Smooth muscle cell (in vitro differentiated cells): ENCODE measurements at regions not wholly inside any gene's neighbourhood (a gene's known extent, or its start where the extent isn't known, plus 50 kb on each side); places are given as distances from the start of the nearest gene placed in this dataset.

Experiments used
- DNase-seq: peaks from one replicate; lab custom pipeline; 2025; ENCODE audit not compliant: unreplicated experiment; lab: John Stamatoyannopoulos, UW
- H2AFZ ChIP-seq: fragments of 200-600 bp; sonication (generic); 2 replicates; pipeline ENCODE4 v1.6.0; 2016; ENCODE audit warnings: antibody characterized with exemption, low read depth, mild to moderate bottlenecking
- H3F3A ChIP-seq: fragments of 200-600 bp; sonication (generic); 2 replicates; pipeline ENCODE4 v1.6.0; 2017; ENCODE audit warnings: antibody characterized with exemption, low read depth
- H3K27ac ChIP-seq: fragments of 200-600 bp; sonication (generic); 2 replicates; pipeline ENCODE4 v1.5.1; 2016; ENCODE audit warnings: low read depth, mild to moderate bottlenecking
- H3K27me3 ChIP-seq: fragments of 200-600 bp; sonication (generic); 2 replicates; pipeline ENCODE4 v1.6.1; 2016; ENCODE audit warnings: low read depth, mild to moderate bottlenecking
- H3K36me3 ChIP-seq: fragments of 200-600 bp; sonication (generic); 2 replicates; pipeline ENCODE4 v1.5.1; 2016; ENCODE audit warnings: low read depth
- H3K4me1 ChIP-seq: fragments of 200-600 bp; sonication (generic); 2 replicates; pipeline ENCODE4 v1.5.1; 2016; ENCODE audit warnings: low read depth
- H3K4me2 ChIP-seq: fragments of 200-600 bp; sonication (generic); 2 replicates; pipeline ENCODE4 v1.6.0; 2016; ENCODE audit warnings: mild to moderate bottlenecking
- H3K4me3 ChIP-seq: fragments of 200-600 bp; sonication (generic); 2 replicates; pipeline ENCODE4 v1.5.1; 2016; ENCODE audit warnings: mild to moderate bottlenecking
- H3K79me2 ChIP-seq: fragments of 200-600 bp; sonication (generic); 2 replicates; pipeline ENCODE4 v1.6.0; 2016; ENCODE audit warnings: low read depth, mild to moderate bottlenecking
- H3K9ac ChIP-seq: fragments of 200-600 bp; sonication (generic); 2 replicates; pipeline ENCODE4 v1.6.0; 2016; ENCODE audit warnings: low read depth
- H3K9me3 ChIP-seq: fragments of 200-600 bp; sonication (generic); replicated peaks from 2 replicates; pipeline ENCODE4 v1.5.1; 2016; ENCODE audit warnings: low read depth
- H4K20me1 ChIP-seq: fragments of 200-600 bp; sonication (generic); 2 replicates; pipeline ENCODE4 v1.6.0; 2016; ENCODE audit warnings: low read depth
- WGBS: methylation state at CpG from one replicate; pipeline ENCODE4 v1.1.7; 2016; ENCODE audit warnings: low lambda C conversion rate; 5-methylcytosine and 5-hydroxymethylcytosine counted together
- TF ChIP-seq, protein P1 (sequence below): fragments of 200-600 bp; sonication (generic); IDR thresholded peaks from 2 replicates; pipeline ENCODE4 v1.5.1; 2017; ENCODE audit warnings: borderline replicate concordance, mild to moderate bottlenecking, antibody characterized with exemption; ENCODE audit not compliant: insufficient read depth, poor library complexity, severe bottlenecking

DNA sequence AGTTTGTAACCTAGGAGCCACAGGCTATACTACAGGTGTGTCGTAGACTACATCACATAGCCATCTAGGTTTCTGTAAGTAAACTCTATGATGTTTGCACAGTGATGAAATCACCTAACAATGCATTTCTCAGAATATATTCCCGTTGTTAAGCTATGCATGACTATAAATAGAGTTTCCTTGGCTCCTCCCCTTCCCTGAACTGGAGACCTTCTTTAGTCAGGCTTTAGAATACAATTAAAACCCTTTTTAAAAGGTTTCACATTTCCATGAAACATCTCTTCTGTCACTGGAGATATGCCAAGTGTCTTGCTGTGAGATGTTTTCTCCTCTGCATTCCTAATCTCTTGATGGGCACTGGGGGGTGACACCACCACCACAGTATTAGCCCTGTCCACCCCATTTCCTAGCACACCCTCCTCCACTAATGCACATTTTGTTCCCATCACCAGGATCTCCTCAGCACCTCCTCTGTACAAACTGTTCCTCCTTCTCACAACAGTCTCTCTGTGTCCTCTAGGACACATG, 334.6 kb upstream of the CPEB2 start:
- Histone ChIP-seq H3K9ac (no peak overlapping the region), H3K79me2 (no peaks in the 10 kb centered on the region), H4K20me1 (no peaks in the 10 kb centered on the region), H3F3A (no peaks in the 10 kb centered on the region), H3K4me1 (no peaks in the 10 kb centered on the region), H2AFZ (no peak overlapping the region), H3K4me3 (no peak overlapping the region), H3K27ac (no peak overlapping the region), H3K27me3 (no peaks in the 10 kb centered on the region), H3K36me3 (no peaks in the 10 kb centered on the region), H3K9me3 (no peaks in the 10 kb centered on the region), H3K4me2 (no peak overlapping the region)
- WGBS = 78% methylated on average over 2 of the region's 2 CpGs
- TF ChIP-seq, protein P1, sequence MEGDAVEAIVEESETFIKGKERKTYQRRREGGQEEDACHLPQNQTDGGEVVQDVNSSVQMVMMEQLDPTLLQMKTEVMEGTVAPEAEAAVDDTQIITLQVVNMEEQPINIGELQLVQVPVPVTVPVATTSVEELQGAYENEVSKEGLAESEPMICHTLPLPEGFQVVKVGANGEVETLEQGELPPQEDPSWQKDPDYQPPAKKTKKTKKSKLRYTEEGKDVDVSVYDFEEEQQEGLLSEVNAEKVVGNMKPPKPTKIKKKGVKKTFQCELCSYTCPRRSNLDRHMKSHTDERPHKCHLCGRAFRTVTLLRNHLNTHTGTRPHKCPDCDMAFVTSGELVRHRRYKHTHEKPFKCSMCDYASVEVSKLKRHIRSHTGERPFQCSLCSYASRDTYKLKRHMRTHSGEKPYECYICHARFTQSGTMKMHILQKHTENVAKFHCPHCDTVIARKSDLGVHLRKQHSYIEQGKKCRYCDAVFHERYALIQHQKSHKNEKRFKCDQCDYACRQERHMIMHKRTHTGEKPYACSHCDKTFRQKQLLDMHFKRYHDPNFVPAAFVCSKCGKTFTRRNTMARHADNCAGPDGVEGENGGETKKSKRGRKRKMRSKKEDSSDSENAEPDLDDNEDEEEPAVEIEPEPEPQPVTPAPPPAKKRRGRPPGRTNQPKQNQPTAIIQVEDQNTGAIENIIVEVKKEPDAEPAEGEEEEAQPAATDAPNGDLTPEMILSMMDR = no peak
- DNase-seq = no peak

DNA sequence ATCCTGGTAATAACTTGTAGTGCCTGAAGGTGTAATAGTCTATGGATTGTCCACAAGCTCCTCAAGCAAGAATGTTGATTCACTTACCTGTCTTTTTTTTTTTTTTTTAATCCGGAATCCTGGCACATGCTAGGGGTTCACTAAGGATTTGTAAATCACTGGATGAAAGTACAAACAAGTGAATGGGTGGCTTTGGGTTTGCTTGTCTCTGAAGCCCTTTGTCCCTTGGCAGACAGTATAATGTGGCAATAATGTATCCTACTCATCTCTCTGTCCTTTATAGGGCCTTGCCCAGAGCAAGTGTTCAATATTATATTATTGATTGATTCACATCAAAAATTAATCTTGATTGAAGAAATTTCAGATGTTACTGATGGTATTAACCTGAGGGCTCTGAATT, 334.0 kb upstream of the CPEB2 start:
- Histone ChIP-seq H3K4me2 (no peak overlapping the region), H3K9ac (no peak overlapping the region)

DNA sequence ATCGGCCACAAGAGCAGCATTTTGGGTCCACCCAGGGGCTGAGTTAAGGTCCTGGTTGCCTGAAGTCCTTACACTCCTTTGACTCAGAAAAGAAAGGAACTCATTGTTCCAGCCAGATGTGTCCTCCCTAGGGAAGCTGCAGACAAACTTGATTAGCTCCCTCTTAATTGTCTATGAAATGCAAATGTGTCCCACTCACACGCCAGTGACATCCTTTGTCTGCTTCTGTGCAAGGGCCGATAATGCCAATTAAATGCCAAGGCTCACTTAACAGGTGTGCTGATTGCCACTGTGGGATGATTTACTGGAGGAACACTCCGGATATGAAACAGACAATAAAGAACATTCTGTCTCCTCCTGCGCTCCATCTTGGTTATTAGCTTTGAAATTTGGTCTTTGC, 332.9 kb upstream of the CPEB2 start:
- H3K9me3 ChIP-seq = no peaks in the 10 kb centered on the region
- H3K27ac ChIP-seq = no peak overlapping the region
- no peaks in the 10 kb centered on the region for H3F3A ChIP-seq
- no peak for DNase-seq
- H3K9ac ChIP-seq = no peak overlapping the region
- no peaks in the 10 kb centered on the region for H3K79me2 ChIP-seq
- no peak overlapping the region for H3K4me3 ChIP-seq
- H3K27me3 ChIP-seq = no peaks in the 10 kb centered on the region
- WGBS = 90% methylated on average over 5 of the region's 5 CpGs
- H4K20me1 ChIP-seq = no peaks in the 10 kb centered on the region
- H2AFZ ChIP-seq = no peak overlapping the region
- no peaks in the 10 kb centered on the region for H3K36me3 ChIP-seq
- TF ChIP-seq, protein P1 = no peak
- no peak overlapping the region for H3K4me2 ChIP-seq
- no peaks in the 10 kb centered on the region for H3K4me1 ChIP-seq

More for the DNA sequence above, 334.0 kb upstream of the CPEB2 start:
- Histone ChIP-seq H2AFZ (no peak overlapping the region), H3F3A (no peaks in the 10 kb centered on the region), H3K79me2 (no peaks in the 10 kb centered on the region), H3K27me3 (no peaks in the 10 kb centered on the region), H3K4me1 (no peaks in the 10 kb centered on the region), H3K27ac (no peak overlapping the region), H4K20me1 (no peaks in the 10 kb centered on the region), H3K36me3 (no peaks in the 10 kb centered on the region), H3K9me3 (no peaks in the 10 kb centered on the region), H3K4me3 (no peak overlapping the region)
- WGBS = 93% methylated on average over 1 of the region's 1 CpG
- no peak for DNase-seq
- TF ChIP-seq, protein P1 = no peak

DNA sequence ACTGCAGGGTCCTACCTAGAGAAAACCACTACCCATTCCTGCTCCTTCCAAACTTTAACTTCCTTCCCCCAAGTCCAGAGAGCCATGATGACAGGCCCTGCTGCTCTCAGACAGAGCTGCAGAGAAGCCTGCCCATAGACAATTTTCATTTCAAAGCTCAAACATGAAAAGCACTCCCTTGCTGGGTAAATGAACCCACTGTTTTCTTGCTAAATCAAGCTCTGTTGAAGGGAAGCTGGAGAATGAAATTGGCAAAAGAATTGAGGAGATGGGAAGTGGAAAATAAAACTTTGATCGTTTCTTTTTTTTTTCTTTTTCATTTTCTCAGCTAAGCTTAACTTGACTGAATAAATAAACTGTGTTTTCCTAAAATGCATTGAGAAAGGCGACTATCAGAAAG, 331.1 kb upstream of the CPEB2 start:
- H3K4me2 ChIP-seq = no peak overlapping the region

More for the DNA sequence above, 331.1 kb upstream of the CPEB2 start:
- Histone ChIP-seq H3K4me1 (no peaks in the 10 kb centered on the region), H3F3A (no peaks in the 10 kb centered on the region), H3K27me3 (no peaks in the 10 kb centered on the region), H3K27ac (no peak overlapping the region), H3K4me3 (no peak overlapping the region), H3K9ac (no peak overlapping the region), H3K9me3 (no peaks in the 10 kb centered on the region), H3K79me2 (no peaks in the 10 kb centered on the region), H4K20me1 (no peaks in the 10 kb centered on the region), H2AFZ (no peak overlapping the region), H3K36me3 (no peaks in the 10 kb centered on the region)
- no peak for DNase-seq
- 91% methylated on average over 2 of the region's 2 CpGs for WGBS
- TF ChIP-seq, protein P1 = no peak
